ENCODE measurements at regions not wholly inside any gene's neighbourhood (a gene's known extent, or its start where the extent isn't known, plus 50 kb on each side); places are given as distances from the start of the nearest gene placed in this dataset.

DNA sequence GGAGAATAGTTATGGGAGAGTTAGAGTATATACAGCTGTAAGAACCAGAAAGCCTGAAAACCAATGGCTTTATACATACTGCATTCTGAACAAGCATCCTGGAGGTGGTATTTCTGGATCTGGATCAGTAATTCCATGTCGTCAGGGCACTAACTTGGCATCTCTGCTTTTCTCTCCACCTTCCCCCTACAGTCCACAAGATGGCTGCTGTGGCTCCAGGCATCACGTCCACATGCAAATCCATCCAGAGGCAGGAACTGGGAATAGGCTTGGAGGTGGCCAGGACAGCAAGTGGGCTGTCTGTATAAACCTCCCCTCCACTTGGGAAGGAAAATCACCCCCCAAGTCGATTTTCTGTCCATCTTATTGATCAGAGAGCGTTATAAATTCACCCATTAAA is 86.2 kb upstream of the WDR26 start:
- Histone ChIP-seq H3K27me3 (ENCODE audit: insufficient read depth, low read length) (no peaks in the 10 kb centered on the region), H3K36me3 (ENCODE audit: insufficient read depth, low read length) (no peaks in the 10 kb centered on the region), H3K27ac (ENCODE audit: low read depth, low read length) (no peak overlapping the region), H2AFZ (ENCODE audit: low read length, unreplicated experiment) (no peak overlapping the region), H3K79me2 (ENCODE audit: control insufficient read depth, insufficient read depth, low read length, unreplicated experiment) (no peaks in the 10 kb centered on the region), H3K4me3 (ENCODE audit: low read depth, low read length) (no peak overlapping the region), H3K4me1 (ENCODE audit: control insufficient read depth, insufficient read depth, low read length, unreplicated experiment) (peaks cover 23% of the 10 kb centered on the region)

DNA sequence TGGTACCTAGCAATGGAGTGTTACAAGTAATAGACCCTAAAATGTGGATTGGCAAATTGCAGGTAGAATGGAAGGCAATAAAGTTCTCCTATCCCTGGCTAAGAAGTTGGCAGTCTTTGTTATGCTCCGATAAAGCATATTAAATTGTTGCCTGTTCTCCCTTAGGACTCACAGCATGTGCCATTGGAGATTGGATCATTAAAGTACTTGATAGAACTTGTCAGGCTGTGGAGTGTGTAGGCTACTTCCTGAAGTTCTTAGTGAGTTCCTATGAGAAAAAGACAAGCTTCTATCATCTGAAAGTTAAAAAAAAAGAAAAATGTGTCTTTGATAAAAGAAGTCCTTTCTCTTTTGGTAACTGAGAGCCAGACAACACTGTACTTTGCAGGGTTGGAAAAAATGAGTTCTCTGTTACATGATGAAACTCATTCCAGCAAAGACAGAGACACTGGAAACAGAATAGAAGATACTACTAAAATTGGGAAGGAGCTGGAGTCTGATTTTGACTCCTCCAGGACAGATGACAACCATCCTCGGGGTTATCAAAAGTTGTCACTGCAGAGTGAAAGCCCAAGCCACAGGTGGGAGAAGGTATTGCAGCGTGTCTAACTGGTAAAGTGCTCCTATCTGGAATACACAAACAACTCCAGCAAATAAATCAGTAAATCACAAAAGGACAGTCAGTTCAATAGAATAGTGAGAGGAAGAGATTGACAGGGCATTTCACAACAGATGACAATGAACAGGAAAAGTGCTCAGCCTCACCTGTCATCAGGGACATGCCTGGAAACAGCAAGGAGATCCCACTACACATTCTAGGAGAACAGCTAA is 87.5 kb upstream of the WDR26 start:
- Histone ChIP-seq H3K27ac (ENCODE audit: low read depth, low read length) (no peak overlapping the region), H3K4me1 (ENCODE audit: control insufficient read depth, insufficient read depth, low read length, unreplicated experiment) (peaks cover 24% of the 10 kb centered on the region), H3K4me3 (ENCODE audit: low read depth, low read length) (no peak overlapping the region), H2AFZ (ENCODE audit: low read length, unreplicated experiment) (no peak overlapping the region), H3K79me2 (ENCODE audit: control insufficient read depth, insufficient read depth, low read length, unreplicated experiment) (no peaks in the 10 kb centered on the region), H3K27me3 (ENCODE audit: insufficient read depth, low read length) (no peaks in the 10 kb centered on the region), H3K36me3 (ENCODE audit: insufficient read depth, low read length) (no peaks in the 10 kb centered on the region)

DNA sequence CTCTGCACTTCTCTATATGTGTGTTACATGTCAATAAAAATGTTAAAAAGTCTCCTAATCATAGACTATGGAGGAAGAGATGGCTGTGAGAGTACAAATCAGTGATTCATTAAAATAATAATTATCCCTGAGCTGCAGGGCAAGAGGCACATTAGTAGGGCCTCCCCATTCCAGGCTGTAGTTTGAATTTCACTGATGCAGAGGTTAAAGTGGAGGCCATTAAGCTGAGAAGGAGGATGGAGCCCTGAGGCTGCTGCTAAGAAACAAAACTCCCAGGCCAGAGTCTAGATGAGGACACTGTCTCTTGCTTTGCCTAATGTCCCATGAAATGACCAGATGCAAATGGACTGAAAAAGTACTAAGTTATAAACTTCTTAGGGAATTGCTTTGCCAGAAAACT is 89.1 kb upstream of the WDR26 start:
- H2AFZ ChIP-seq (ENCODE audit: low read length, unreplicated experiment), result no peak overlapping the region
- H3K36me3 ChIP-seq (ENCODE audit: insufficient read depth, low read length), result no peaks in the 10 kb centered on the region
- H3K4me3 ChIP-seq (ENCODE audit: low read depth, low read length), result no peak overlapping the region
- no peak overlapping the region for H3K27ac ChIP-seq (ENCODE audit: low read depth, low read length)
- H3K4me1 ChIP-seq (ENCODE audit: control insufficient read depth, insufficient read depth, low read length, unreplicated experiment), result peaks cover 28% of the 10 kb centered on the region
- H3K79me2 ChIP-seq (ENCODE audit: control insufficient read depth, insufficient read depth, low read length, unreplicated experiment), result no peaks in the 10 kb centered on the region
- no peaks in the 10 kb centered on the region for H3K27me3 ChIP-seq (ENCODE audit: insufficient read depth, low read length)

DNA sequence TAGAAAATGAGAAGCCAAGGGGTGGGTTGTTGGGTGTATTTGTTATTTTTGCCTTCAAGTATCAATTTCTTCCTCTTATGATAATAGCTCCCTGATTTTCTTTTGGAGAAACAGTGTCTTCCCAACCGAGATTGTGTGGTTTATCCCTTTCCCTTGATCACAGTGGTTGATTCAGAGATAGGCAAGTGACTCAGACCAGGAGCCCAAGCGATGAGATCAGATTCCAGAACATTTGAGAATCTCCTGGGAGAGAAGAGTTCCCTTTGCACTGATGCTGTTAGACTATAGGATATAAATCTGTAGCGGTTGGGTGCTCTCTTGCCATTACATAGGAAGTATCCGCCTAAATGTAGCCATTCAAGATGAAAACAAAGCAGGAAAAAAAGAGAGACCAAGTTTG is 90.1 kb upstream of the WDR26 start:
- no peaks in the 10 kb centered on the region for H3K79me2 ChIP-seq (ENCODE audit: control insufficient read depth, insufficient read depth, low read length, unreplicated experiment)
- peak overlapping the region; percentile 1; the same call in 1 of the 2 replicates for H3K4me3 ChIP-seq (ENCODE audit: low read depth, low read length)
- no peak overlapping the region for H2AFZ ChIP-seq (ENCODE audit: low read length, unreplicated experiment)
- H3K27me3 ChIP-seq (ENCODE audit: insufficient read depth, low read length), result no peaks in the 10 kb centered on the region
- H3K4me1 ChIP-seq (ENCODE audit: control insufficient read depth, insufficient read depth, low read length, unreplicated experiment), result peaks cover 38% of the 10 kb centered on the region
- peak overlapping the region; percentile 57 for H3K27ac ChIP-seq (ENCODE audit: low read depth, low read length)
- no peaks in the 10 kb centered on the region for H3K36me3 ChIP-seq (ENCODE audit: insufficient read depth, low read length)

DNA sequence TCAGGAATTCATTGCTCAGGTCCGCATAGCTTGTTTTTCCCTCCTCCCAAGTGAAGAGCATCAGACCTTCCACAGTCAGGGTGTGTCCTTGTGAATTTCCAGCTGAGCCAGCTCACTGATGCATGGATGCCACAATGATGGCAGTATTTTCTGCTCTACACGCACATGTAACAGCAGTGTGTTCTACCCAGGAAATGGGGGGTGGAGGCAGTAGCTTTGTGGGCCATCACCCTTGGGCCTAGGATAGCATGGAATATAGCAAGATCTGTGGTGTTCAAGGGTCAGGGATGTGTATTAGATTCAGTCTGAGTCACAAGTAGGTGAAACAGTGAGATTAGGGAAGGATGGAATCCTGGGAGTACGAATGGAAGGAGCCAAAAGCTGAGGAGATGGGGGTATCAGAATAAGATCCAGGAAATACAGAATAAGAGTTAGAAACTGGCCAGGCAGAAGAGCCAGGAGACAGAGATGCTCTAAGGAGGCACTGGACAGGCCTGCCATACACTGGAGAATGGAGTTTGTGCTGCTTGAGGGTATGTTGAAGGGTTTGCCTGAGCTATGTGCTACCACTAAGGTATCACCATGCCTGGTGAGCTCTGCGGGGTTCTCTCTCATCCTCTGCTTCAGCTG is 90.6 kb upstream of the CNIH3 start:
- Histone ChIP-seq H2AFZ (ENCODE audit: low read length, unreplicated experiment) (no peak overlapping the region), H3K4me1 (ENCODE audit: control insufficient read depth, insufficient read depth, low read length, unreplicated experiment) (peaks cover 41% of the 10 kb centered on the region), H3K4me3 (ENCODE audit: low read depth, low read length) (no peak overlapping the region; the same call in 1 of the 2 replicates), H3K27ac (ENCODE audit: low read depth, low read length) (peak overlapping the region; percentile 57), H3K79me2 (ENCODE audit: control insufficient read depth, insufficient read depth, low read length, unreplicated experiment) (no peaks in the 10 kb centered on the region), H3K36me3 (ENCODE audit: insufficient read depth, low read length) (no peaks in the 10 kb centered on the region), H3K27me3 (ENCODE audit: insufficient read depth, low read length) (no peaks in the 10 kb centered on the region)

DNA sequence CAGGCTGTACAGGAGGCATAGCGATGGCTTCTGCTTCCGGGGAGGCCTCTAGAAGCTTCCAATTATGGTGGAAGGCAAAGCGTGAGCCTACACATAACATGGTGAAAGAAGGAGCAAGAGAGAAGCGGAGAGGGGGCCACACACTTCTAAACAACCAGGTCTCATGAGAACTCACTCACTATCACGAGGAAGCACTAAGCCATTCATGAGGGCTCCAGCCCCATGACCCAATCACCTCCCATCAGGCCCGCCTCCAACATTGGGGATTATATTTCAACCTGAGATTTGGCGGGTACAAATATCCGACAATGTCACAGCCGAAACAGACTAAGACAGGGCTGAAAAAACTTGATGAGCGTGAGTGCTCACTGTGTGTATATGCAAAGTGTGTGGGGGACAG is 89.3 kb upstream of the CNIH3 start:
- no peaks in the 10 kb centered on the region for H3K36me3 ChIP-seq (ENCODE audit: insufficient read depth, low read length)
- no peak overlapping the region for H2AFZ ChIP-seq (ENCODE audit: low read length, unreplicated experiment)
- H3K4me3 ChIP-seq (ENCODE audit: low read depth, low read length), result no peak overlapping the region
- no peak overlapping the region for H3K27ac ChIP-seq (ENCODE audit: low read depth, low read length)
- no peaks in the 10 kb centered on the region for H3K79me2 ChIP-seq (ENCODE audit: control insufficient read depth, insufficient read depth, low read length, unreplicated experiment)
- H3K4me1 ChIP-seq (ENCODE audit: control insufficient read depth, insufficient read depth, low read length, unreplicated experiment), result peaks cover 41% of the 10 kb centered on the region
- no peaks in the 10 kb centered on the region for H3K27me3 ChIP-seq (ENCODE audit: insufficient read depth, low read length)

DNA sequence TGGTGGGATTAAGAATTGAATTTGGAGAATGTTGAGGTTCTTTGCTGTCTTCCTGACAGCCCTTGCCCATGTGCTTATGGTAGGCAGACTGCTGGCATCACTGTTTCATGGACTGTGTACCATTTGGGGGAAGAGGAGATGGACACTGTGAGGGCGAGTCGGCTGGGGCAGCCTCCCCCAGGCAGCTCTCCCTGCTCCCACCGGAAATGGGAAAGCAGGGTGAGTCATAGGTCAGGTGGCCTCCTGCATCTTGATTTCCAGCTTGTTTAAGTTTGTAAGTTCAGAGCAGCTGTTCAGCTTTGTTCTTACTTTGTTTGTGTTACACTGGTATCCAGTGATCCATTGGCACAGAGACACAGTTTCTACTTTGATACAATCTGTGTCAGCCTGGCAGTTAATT is 87.2 kb upstream of the CNIH3 start:
- H3K79me2 ChIP-seq (ENCODE audit: control insufficient read depth, insufficient read depth, low read length, unreplicated experiment), result no peaks in the 10 kb centered on the region
- H2AFZ ChIP-seq (ENCODE audit: low read length, unreplicated experiment), result peak overlapping the region; percentile 40
- H3K27me3 ChIP-seq (ENCODE audit: insufficient read depth, low read length), result no peaks in the 10 kb centered on the region
- H3K4me3 ChIP-seq (ENCODE audit: low read depth, low read length), result peak overlapping the region; percentile 4; the same call in 1 of the 2 replicates
- H3K27ac ChIP-seq (ENCODE audit: low read depth, low read length), result peak overlapping the region; percentile 45
- peaks cover 37% of the 10 kb centered on the region for H3K4me1 ChIP-seq (ENCODE audit: control insufficient read depth, insufficient read depth, low read length, unreplicated experiment)
- no peaks in the 10 kb centered on the region for H3K36me3 ChIP-seq (ENCODE audit: insufficient read depth, low read length)

DNA sequence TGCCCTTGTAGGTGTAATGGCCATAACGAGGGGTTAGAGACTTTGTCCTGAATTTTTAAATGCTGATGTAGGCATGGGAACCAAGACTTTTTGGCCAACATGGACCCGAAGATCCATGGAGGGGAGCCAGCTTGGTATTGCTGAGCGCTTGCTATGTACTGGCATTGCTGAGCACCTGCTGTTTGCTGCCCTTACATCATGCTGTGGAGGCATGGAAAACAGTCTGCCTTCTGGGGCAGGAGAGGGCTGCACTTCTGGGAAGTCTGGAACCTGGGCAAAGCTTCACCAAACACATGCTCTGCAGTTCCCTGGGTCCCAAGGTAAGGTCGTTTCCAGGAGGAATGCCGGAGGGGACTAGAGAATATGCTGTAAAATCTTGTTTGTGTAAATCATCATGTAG is 86.3 kb upstream of the CNIH3 start:
- H2AFZ ChIP-seq (ENCODE audit: low read length, unreplicated experiment), result no peak overlapping the region
- H3K27ac ChIP-seq (ENCODE audit: low read depth, low read length), result peak overlapping the region; percentile 45; the same call in 1 of the 2 replicates

DNA sequence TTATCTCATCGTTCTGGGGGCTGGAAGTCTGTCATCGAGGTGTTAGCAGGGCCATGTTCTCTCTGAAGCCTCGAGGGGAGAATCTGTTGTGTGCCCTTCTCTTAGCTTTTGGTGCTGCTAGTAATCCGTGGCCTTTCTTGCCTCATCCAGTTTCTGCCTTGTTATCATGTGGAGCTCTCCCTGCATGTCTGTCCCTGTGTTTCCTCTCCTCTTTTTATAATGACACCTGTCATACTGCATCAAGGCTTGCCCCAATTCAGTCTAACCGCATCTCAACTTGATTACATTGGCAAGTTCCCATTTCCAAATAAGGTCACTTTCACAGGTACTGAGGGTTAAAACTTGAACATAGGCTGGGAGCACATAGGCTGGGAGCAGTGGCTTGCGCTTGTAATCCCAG is 82.6 kb upstream of the CNIH3 start:
- Histone ChIP-seq H3K36me3 (ENCODE audit: insufficient read depth, low read length) (no peaks in the 10 kb centered on the region), H3K27ac (ENCODE audit: low read depth, low read length) (no peak overlapping the region), H3K27me3 (ENCODE audit: insufficient read depth, low read length) (no peaks in the 10 kb centered on the region), H3K4me1 (ENCODE audit: control insufficient read depth, insufficient read depth, low read length, unreplicated experiment) (peaks cover 15% of the 10 kb centered on the region), H2AFZ (ENCODE audit: low read length, unreplicated experiment) (no peak overlapping the region), H3K79me2 (ENCODE audit: control insufficient read depth, insufficient read depth, low read length, unreplicated experiment) (no peaks in the 10 kb centered on the region), H3K4me3 (ENCODE audit: low read depth, low read length) (no peak overlapping the region)

More for the DNA sequence above, 86.3 kb upstream of the CNIH3 start:
- Histone ChIP-seq H3K4me1 (ENCODE audit: control insufficient read depth, insufficient read depth, low read length, unreplicated experiment) (peaks cover 28% of the 10 kb centered on the region), H3K36me3 (ENCODE audit: insufficient read depth, low read length) (no peaks in the 10 kb centered on the region), H3K79me2 (ENCODE audit: control insufficient read depth, insufficient read depth, low read length, unreplicated experiment) (no peaks in the 10 kb centered on the region), H3K27me3 (ENCODE audit: insufficient read depth, low read length) (no peaks in the 10 kb centered on the region), H3K4me3 (ENCODE audit: low read depth, low read length) (no peak overlapping the region)

DNA sequence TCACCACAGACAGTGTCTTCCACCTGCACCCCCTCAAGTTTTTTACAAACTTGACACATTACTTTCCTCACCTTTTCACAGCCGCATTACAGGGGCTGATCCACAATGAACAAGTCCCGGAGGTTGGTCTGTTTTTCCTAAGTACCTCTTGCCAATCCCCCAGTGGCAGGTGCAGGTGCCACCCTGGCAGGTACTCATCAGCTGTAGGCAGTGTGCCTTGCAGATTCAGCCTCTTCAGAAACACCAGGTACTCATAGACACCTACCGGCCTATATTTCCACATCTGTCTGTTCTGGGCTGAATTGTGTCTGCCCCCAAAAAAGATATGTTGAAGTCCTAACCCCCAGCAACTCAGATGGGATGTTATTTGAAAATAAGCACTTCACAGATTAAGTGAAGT is 81.4 kb upstream of the CNIH3 start:
- no peak overlapping the region for H3K27ac ChIP-seq (ENCODE audit: low read depth, low read length)
- no peak overlapping the region for H2AFZ ChIP-seq (ENCODE audit: low read length, unreplicated experiment)
- H3K27me3 ChIP-seq (ENCODE audit: insufficient read depth, low read length), result no peaks in the 10 kb centered on the region
- no peak overlapping the region for H3K4me3 ChIP-seq (ENCODE audit: low read depth, low read length)
- H3K79me2 ChIP-seq (ENCODE audit: control insufficient read depth, insufficient read depth, low read length, unreplicated experiment), result no peaks in the 10 kb centered on the region
- peaks cover 2% of the 10 kb centered on the region for H3K4me1 ChIP-seq (ENCODE audit: control insufficient read depth, insufficient read depth, low read length, unreplicated experiment)
- H3K36me3 ChIP-seq (ENCODE audit: insufficient read depth, low read length), result no peaks in the 10 kb centered on the region

DNA sequence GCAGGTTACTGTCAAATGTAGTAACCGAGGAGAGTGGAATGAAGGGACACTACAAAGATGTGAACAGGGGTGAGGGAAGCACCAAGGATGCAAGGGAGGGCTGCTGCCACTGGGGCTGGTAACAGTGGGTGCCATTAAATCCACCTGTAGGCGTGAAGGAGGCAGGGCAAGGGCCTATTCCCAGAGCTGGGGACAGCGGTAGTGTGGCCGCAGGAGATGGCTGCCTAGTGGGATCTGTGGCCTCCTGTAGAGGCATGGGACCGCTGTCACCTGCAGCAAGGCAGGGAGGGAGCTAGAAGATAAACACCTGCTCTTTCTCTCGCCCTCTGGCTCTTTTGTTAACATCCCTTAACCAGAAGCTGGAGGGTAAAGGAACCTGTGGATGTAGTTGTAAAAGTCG is 80.5 kb upstream of the CNIH3 start:
- Histone ChIP-seq H3K27me3 (ENCODE audit: insufficient read depth, low read length) (no peaks in the 10 kb centered on the region), H3K4me1 (ENCODE audit: control insufficient read depth, insufficient read depth, low read length, unreplicated experiment) (peaks cover 7% of the 10 kb centered on the region), H3K36me3 (ENCODE audit: insufficient read depth, low read length) (no peaks in the 10 kb centered on the region), H3K27ac (ENCODE audit: low read depth, low read length) (no peak overlapping the region), H3K4me3 (ENCODE audit: low read depth, low read length) (no peak overlapping the region), H2AFZ (ENCODE audit: low read length, unreplicated experiment) (no peak overlapping the region), H3K79me2 (ENCODE audit: control insufficient read depth, insufficient read depth, low read length, unreplicated experiment) (no peaks in the 10 kb centered on the region)

Data from ACC112 (cell line).